SK-N-SH treated with all-trans-retinoic acid at 6 μM for 48 hours (cell line): ENCODE measurements at regions not wholly inside any gene's neighbourhood (a gene's known extent, or its start where the extent isn't known, plus 50 kb on each side); places are given as distances from the start of the nearest gene placed in this dataset.

Source experiments
- ARNTL ChIP-seq: fragments of 450-650 bp; formaldehyde crosslinking; IDR thresholded peaks from 2 replicates; pipeline ENCODE4 v1.5.0; 2020; ENCODE audit warnings: low read depth, mild to moderate bottlenecking, moderate library complexity, borderline replicate concordance
- GLIS3 ChIP-seq: fragments of 250-450 bp; sonication (Bioruptor Pico); IDR thresholded peaks from 2 replicates; pipeline ENCODE4 v1.5.0; 2020; ENCODE audit warnings: mild to moderate bottlenecking, moderate library complexity
- RARB ChIP-seq: fragments of 250-450 bp; sonication (Bioruptor Pico); IDR thresholded peaks from 2 replicates; pipeline ENCODE4 v1.8.0; 2021; ENCODE audit warnings: mild to moderate bottlenecking, moderate library complexity
- SNAI2 ChIP-seq: fragments of 250-450 bp; sonication (Bioruptor Pico); IDR thresholded peaks from 2 replicates; pipeline ENCODE4 v1.5.0; 2020; ENCODE audit warnings: mild to moderate bottlenecking, moderate library complexity
- TOX ChIP-seq: fragments of 250-450 bp; sonication (Bioruptor Pico); IDR thresholded peaks from 2 replicates; pipeline ENCODE4 v1.8.0; 2021; ENCODE audit warnings: mild to moderate bottlenecking, moderate library complexity, borderline replicate concordance
- ZNF565 ChIP-seq: fragments of 450-650 bp; formaldehyde crosslinking; conservative IDR thresholded peaks from 2 replicates; pipeline ENCODE4 v1.5.0; 2020; ENCODE audit warnings: low read depth, mild to moderate bottlenecking, moderate library complexity
- TF ChIP-seq, protein P1 (sequence below): fragments of 250-450 bp; sonication (Bioruptor Pico); IDR thresholded peaks from 2 replicates; pipeline ENCODE4 v1.8.0; 2020; ENCODE audit warnings: mild to moderate bottlenecking, moderate library complexity, borderline replicate concordance

GRCh38 chr7:52323202-52323746, 712.2 kb upstream of the POM121L12 start:
- TF ChIP-seq SNAI2 (CRISPR knock-in tag) (no peak), GLIS3 (CRISPR knock-in tag) (no peak), ZNF565 (CRISPR knock-in tag) (no peak), RARB (CRISPR knock-in tag) (no peak), TOX (CRISPR knock-in tag) (no peak), ARNTL (CRISPR knock-in tag) (no peak)
- TF ChIP-seq, protein P1, sequence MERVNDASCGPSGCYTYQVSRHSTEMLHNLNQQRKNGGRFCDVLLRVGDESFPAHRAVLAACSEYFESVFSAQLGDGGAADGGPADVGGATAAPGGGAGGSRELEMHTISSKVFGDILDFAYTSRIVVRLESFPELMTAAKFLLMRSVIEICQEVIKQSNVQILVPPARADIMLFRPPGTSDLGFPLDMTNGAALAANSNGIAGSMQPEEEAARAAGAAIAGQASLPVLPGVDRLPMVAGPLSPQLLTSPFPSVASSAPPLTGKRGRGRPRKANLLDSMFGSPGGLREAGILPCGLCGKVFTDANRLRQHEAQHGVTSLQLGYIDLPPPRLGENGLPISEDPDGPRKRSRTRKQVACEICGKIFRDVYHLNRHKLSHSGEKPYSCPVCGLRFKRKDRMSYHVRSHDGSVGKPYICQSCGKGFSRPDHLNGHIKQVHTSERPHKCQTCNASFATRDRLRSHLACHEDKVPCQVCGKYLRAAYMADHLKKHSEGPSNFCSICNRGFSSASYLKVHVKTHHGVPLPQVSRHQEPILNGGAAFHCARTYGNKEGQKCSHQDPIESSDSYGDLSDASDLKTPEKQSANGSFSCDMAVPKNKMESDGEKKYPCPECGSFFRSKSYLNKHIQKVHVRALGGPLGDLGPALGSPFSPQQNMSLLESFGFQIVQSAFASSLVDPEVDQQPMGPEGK (CRISPR knock-in tag): no peak
